ENCODE measurements at regions not wholly inside any gene's neighbourhood (a gene's known extent, or its start where the extent isn't known, plus 50 kb on each side); places are given as distances from the start of the nearest gene placed in this dataset.

DNA sequence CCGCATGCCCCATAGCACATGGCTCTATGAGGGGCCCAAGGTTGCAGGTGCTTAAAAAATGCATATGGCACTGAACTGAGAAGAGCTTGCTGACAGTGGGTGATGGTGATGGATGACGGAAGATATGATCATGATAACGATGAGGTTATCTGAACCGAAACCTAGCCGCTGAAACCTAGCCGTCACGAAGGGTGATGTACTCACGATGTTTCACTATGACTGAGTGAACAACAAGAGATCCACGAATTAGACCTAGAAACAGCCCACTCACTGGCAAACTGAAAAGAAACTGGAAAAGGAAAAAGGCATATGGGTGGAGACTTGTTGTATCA is 57.6 kb upstream of the BCL6 start:
- peak; percentile 71 for DNase-seq (ENCODE audit: low read depth)
- TF ChIP-seq, protein P1, sequence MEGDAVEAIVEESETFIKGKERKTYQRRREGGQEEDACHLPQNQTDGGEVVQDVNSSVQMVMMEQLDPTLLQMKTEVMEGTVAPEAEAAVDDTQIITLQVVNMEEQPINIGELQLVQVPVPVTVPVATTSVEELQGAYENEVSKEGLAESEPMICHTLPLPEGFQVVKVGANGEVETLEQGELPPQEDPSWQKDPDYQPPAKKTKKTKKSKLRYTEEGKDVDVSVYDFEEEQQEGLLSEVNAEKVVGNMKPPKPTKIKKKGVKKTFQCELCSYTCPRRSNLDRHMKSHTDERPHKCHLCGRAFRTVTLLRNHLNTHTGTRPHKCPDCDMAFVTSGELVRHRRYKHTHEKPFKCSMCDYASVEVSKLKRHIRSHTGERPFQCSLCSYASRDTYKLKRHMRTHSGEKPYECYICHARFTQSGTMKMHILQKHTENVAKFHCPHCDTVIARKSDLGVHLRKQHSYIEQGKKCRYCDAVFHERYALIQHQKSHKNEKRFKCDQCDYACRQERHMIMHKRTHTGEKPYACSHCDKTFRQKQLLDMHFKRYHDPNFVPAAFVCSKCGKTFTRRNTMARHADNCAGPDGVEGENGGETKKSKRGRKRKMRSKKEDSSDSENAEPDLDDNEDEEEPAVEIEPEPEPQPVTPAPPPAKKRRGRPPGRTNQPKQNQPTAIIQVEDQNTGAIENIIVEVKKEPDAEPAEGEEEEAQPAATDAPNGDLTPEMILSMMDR (IDR thresholded peaks at IDR 0.05; ENCODE audit: low read depth, low read length, missing control alignments), result no peak
- H3K4me3 ChIP-seq (ENCODE audit: low read depth, low read length), result no peak overlapping the region

GRCh38 chr3:187804120-187804744 is 59.0 kb upstream of the BCL6 start:
- no peak overlapping the region for H3K4me3 ChIP-seq (ENCODE audit: low read depth, low read length)
- no peak for DNase-seq (ENCODE audit: low read depth)
- TF ChIP-seq, protein P1 (IDR thresholded peaks at IDR 0.05; ENCODE audit: low read depth, low read length, missing control alignments), result no peak

DNA sequence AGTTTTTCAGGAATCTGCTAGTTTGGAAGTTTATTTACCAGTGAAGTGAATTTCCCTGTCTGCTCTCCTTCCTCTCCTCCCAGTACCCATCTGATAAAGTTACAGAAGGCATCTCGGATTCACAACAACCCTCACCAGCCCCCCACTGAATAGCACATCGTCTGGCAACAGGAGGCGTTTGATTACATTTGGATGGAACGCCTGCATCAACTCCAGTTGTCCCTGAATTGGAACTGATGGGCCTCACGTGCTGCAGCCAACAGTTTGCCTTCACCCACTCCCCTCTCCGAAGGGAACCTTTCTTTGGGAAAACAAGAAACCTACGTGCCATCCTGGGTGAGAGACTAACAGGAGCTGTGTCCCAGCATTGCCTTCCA is 59.5 kb upstream of the BCL6 start:
- H3K4me3 ChIP-seq (ENCODE audit: low read depth, low read length), result no peak overlapping the region
- TF ChIP-seq, protein P1 (IDR thresholded peaks at IDR 0.05; ENCODE audit: low read depth, low read length, missing control alignments), result no peak
- no peak for DNase-seq (ENCODE audit: low read depth)

- DNase-seq (ENCODE audit: low read depth), result no peak
- TF ChIP-seq, protein P1 (IDR thresholded peaks at IDR 0.05; ENCODE audit: low read depth, low read length, missing control alignments), result no peak
Observed at GRCh38 chr3:187805774-187806173, 60.5 kb upstream of the BCL6 start.

GRCh38 chr3:187807086-187807862 is 62.0 kb upstream of the BCL6 start:
- TF ChIP-seq, protein P1 (IDR thresholded peaks at IDR 0.05; ENCODE audit: low read depth, low read length, missing control alignments), result no peak
- H3K4me3 ChIP-seq (ENCODE audit: low read depth, low read length), result no peak overlapping the region
- no peak for DNase-seq (ENCODE audit: low read depth)

More at GRCh38 chr3:187805774-187806173, 60.5 kb upstream of the BCL6 start:
- H3K4me3 ChIP-seq (ENCODE audit: low read depth, low read length), result no peak overlapping the region

GRCh38 chr3:187808527-187808895 is 63.2 kb upstream of the BCL6 start:
- TF ChIP-seq, protein P1 (IDR thresholded peaks at IDR 0.05; ENCODE audit: low read depth, low read length, missing control alignments), result no peak
- no peak overlapping the region for H3K4me3 ChIP-seq (ENCODE audit: low read depth, low read length)

GRCh38 chr3:187809612-187809991 is 64.3 kb upstream of the BCL6 start:
- TF ChIP-seq, protein P1 (IDR thresholded peaks at IDR 0.05; ENCODE audit: low read depth, low read length, missing control alignments), result no peak
- no peak for DNase-seq (ENCODE audit: low read depth)
- no peak overlapping the region for H3K4me3 ChIP-seq (ENCODE audit: low read depth, low read length)

More at GRCh38 chr3:187808527-187808895, 63.2 kb upstream of the BCL6 start:
- no peak for DNase-seq (ENCODE audit: low read depth)
